T-cell (primary cell): ENCODE measurements at regions not wholly inside any gene's neighbourhood (a gene's known extent, or its start where the extent isn't known, plus 50 kb on each side); places are given as distances from the start of the nearest gene placed in this dataset.
"Not testable (repeated sequence)": the region's sequence is repeated elsewhere in the genome, so short reads cannot be mapped to it uniquely, and the experiment has no call there.

Experiments
- ATAC-seq, 4 experiments: fragments of 200-7000 bp in 3 of 4; fragments of 150-1000 bp in 1 of 4; cut with Tn5 transposase; replicated peaks in 1 of 4; 1 replicate in 3 of 4; 2 replicates in 1 of 4; pipeline ENCODE4 v1.10.0; 2021; ENCODE audit warnings: moderate library complexity in 3 of 4, mild to moderate bottlenecking in 2 of 4, moderate number of reproducible peaks in 1 of 4
- CTCF ChIA-PET, 2 donors: fragments of 300-600 bp; sonication (Branson Sonifier 250); formaldehyde crosslinking; loops; one replicate each; lab custom pipeline; 2022; ENCODE audit warnings: antibody characterized with exemption in 2 of 2; lab: Charles Lee
- POLR2A ChIA-PET, 2 donors: fragments of 300-600 bp; sonication (Branson Sonifier 250); formaldehyde crosslinking; loops; one replicate each; lab custom pipeline; 2022; ENCODE audit warnings: antibody characterized with exemption in 2 of 2; lab: Charles Lee
- DNase-seq, 35 experiments: peaks; one replicate each; pipeline versions ENCODE4 v3.0.0 to v3.0.0-alpha.2; 2013 to 2023
- H3K27ac ChIP-seq: one replicate; pipeline ENCODE4 v1.5.1; 2013; ENCODE audit warnings: low read length
- H3K27me3 ChIP-seq, 2 experiments: replicated peaks in 1 of 2; 1 replicate in 1 of 2; 2 replicates in 1 of 2; pipeline versions ENCODE4 v1.6.1 to v1.7.0; 2013; ENCODE audit warnings: low read length in 1 of 2, mixed read lengths in 1 of 2; ENCODE audit not compliant: control insufficient read depth in 2 of 2, insufficient read depth in 2 of 2; ENCODE audit errors: extremely low read depth in 1 of 2
- H3K36me3 ChIP-seq, 2 donors: 1 replicate in 1 of 2; 2 replicates in 1 of 2; pipeline versions ENCODE4 v1.6.1 to v1.7.0; 2013; ENCODE audit warnings: low read length in 1 of 2; ENCODE audit not compliant: control insufficient read depth in 2 of 2, insufficient read depth in 1 of 2; ENCODE audit errors: extremely low read depth in 1 of 2
- H3K4me1 ChIP-seq, 2 experiments: 1 replicate in 1 of 2; 2 replicates in 1 of 2; pipeline versions ENCODE4 v1.6.1 to v1.7.0; 2013; ENCODE audit warnings: low read length in 2 of 2, mixed read lengths in 1 of 2; ENCODE audit not compliant: insufficient read depth in 2 of 2, control insufficient read depth in 1 of 2; ENCODE audit errors: extremely low read depth in 1 of 2
- H3K4me3 ChIP-seq, 2 donors: 1 replicate in 1 of 2; 2 replicates in 1 of 2; pipeline versions ENCODE4 v1.5.1 to v1.7.0; 2013; ENCODE audit warnings: mild to moderate bottlenecking in 2 of 2, low read length in 1 of 2, moderate library complexity in 1 of 2; ENCODE audit not compliant: control insufficient read depth in 1 of 2; ENCODE audit errors: extremely low read depth in 1 of 2
- H3K9me3 ChIP-seq: 2 replicates; pipeline ENCODE4 v1.7.0; 2013
- H3K27ac Mint-ChIP-seq, 2 donors: one replicate each; pipeline ENCODE4 v1.8.0; 2020 to 2021; ENCODE audit warnings: mild to moderate bottlenecking in 2 of 2, mixed read lengths in 2 of 2
- H3K27me3 Mint-ChIP-seq, 2 donors: one replicate each; pipeline ENCODE4 v1.8.0; 2021 to 2022; ENCODE audit warnings: mixed read lengths in 2 of 2
- H3K36me3 Mint-ChIP-seq: one replicate; pipeline ENCODE4 v1.8.0; 2021; ENCODE audit warnings: mixed read lengths
- H3K4me1 Mint-ChIP-seq, 3 donors: one replicate each; pipeline ENCODE4 v1.8.0; 2020 to 2022; ENCODE audit warnings: mixed read lengths in 3 of 3, mild to moderate bottlenecking in 1 of 3
- H3K4me3 Mint-ChIP-seq, 3 donors: one replicate each; pipeline ENCODE4 v1.8.0; 2020 to 2022; ENCODE audit warnings: mild to moderate bottlenecking in 3 of 3, mixed read lengths in 3 of 3, moderate library complexity in 3 of 3
- H3K9me3 Mint-ChIP-seq, 3 donors: one replicate each; pipeline ENCODE4 v1.8.0; 2020 to 2022; ENCODE audit warnings: mixed read lengths in 3 of 3
- WGBS: methylation state at CpG from one replicate; pipeline ENCODE4 v1.1.5; 2013; ENCODE audit warnings: missing lambda C conversion rate; ENCODE audit not compliant: insufficient coverage; 5-methylcytosine and 5-hydroxymethylcytosine counted together

- H3K4me1 Mint-ChIP-seq, POLR2A ChIA-PET, H3K4me3 ChIP-seq, H3K36me3 ChIP-seq, DNase-seq, H3K4me3 Mint-ChIP-seq, H3K36me3 Mint-ChIP-seq, H3K27ac Mint-ChIP-seq, H3K9me3 ChIP-seq, H3K27ac ChIP-seq, H3K27me3 Mint-ChIP-seq, H3K9me3 Mint-ChIP-seq, ATAC-seq, H3K27me3 ChIP-seq, H3K4me1 ChIP-seq, CTCF ChIA-PET: not testable (repeated sequence)
- WGBS = 60% methylated on average over 1 of the region's 1 CpG
Observed at GRCh38 chr2:59157908-59158307, 916.8 kb upstream of the FANCL start.

DNA sequence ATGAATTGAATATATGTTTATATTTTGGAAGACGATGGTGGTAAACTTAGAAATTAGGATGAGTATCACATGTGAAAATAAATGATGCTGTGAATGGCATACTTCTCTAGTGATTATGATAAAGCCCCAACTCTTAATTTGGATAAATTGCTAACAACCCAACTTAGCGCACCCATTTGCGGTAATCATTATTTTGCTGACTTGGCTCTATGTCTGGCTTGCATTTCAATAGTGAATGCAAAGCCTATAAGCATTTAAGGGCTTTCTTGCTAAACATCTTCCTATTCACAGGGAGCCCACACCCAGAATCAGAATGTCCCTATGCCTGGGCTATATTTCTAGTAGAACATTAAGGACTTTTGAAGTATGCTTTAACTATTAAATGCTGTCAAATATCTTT lies 910.7 kb upstream of the FANCL start:
- WGBS = no CpG with 5 or more reads among the region's 3 CpGs
- H3K27ac Mint-ChIP-seq = no peak overlapping the region
- Histone ChIP-seq H3K27ac (no peak overlapping the region), H3K4me3 (no peak overlapping the region), H3K4me1 (peaks cover 0 to 2% of the 10 kb centered on the region in 2 experiments), H3K36me3 (no peaks in the 10 kb centered on the region), H3K9me3 (no peaks in the 10 kb centered on the region), H3K27me3 (no peaks in the 10 kb centered on the region)
- no peak overlapping the region for H3K4me3 Mint-ChIP-seq
- no peaks in the 10 kb centered on the region for H3K36me3 Mint-ChIP-seq
- DNase-seq = no peak
- CTCF ChIA-PET = interaction anchor here in 1 of 2 donors (0.7 kb wide), 1 partner anchor 126 kb away, joined by 4 read pairs; no protein-coding TSS in a partner anchor
- POLR2A ChIA-PET = no interaction called here
- no peak for ATAC-seq
- H3K9me3 Mint-ChIP-seq = peaks cover 0 to 8% (median 4%) of the 10 kb centered on the region in 3 donors
- no peaks in the 10 kb centered on the region for H3K4me1 Mint-ChIP-seq
- H3K27me3 Mint-ChIP-seq = peaks cover 3 to 4% of the 10 kb centered on the region in 2 donors

DNA sequence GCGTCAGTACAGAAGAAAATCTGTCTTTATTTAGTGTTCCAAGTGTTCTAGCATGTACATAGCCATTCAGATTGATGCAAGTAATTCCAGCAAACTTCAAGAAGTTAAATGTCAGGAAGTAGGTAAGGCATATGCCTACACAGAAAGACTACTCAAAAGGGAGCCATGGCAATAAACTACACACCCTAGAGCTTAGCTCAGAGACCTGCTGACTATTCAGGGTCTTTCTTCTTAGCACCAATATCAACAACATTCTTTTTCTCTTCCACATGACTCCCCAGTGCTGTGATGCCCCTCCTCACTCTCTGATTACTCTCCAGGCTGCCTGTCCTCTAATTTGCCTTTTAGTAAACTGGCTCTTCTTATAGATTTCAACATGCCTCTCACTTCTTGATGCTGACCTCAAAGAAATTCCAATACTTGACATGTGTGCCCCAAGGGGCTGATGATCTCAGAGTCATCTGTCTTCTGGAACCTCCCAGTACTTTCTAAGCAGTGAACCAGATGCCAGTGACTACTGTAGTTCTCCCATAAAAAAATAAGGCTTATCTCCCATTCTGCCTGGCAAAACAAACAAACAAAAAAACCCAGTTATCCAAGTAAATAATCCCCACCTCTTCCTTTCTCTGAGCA lies 909.2 kb upstream of the FANCL start:
- H3K4me3 Mint-ChIP-seq = no peak overlapping the region
- Histone ChIP-seq H3K4me1 (peaks cover 0 to 2% of the 10 kb centered on the region in 2 experiments), H3K27me3 (no peaks in the 10 kb centered on the region), H3K36me3 (no peaks in the 10 kb centered on the region), H3K27ac (no peak overlapping the region), H3K4me3 (no peak overlapping the region), H3K9me3 (no peaks in the 10 kb centered on the region)
- no peak overlapping the region for H3K27ac Mint-ChIP-seq
- H3K36me3 Mint-ChIP-seq = no peaks in the 10 kb centered on the region
- peaks cover 0 to 3% of the 10 kb centered on the region in 2 donors for H3K27me3 Mint-ChIP-seq
- ATAC-seq (no peak), DNase-seq (no peak)
- H3K9me3 Mint-ChIP-seq = peaks cover 0 to 8% (median 4%) of the 10 kb centered on the region in 3 donors
- ChIA-PET POLR2A (no interaction called here), CTCF (no interaction called here)
- WGBS = no CpG with 5 or more reads among the region's 1 CpG
- H3K4me1 Mint-ChIP-seq = no peaks in the 10 kb centered on the region

GRCh38 chr2:59149271-59149670 lies 908.1 kb upstream of the FANCL start:
- ChIA-PET POLR2A (no interaction called here), CTCF (no interaction called here)
- Histone ChIP-seq H3K36me3 (no peaks in the 10 kb centered on the region), H3K9me3 (no peaks in the 10 kb centered on the region), H3K4me1 (peaks cover 0 to 2% of the 10 kb centered on the region in 2 experiments), H3K27me3 (no peaks in the 10 kb centered on the region), H3K4me3 (no peak overlapping the region), H3K27ac (no peak overlapping the region)
- DNase-seq (no peak), ATAC-seq (no peak)
- Mint-ChIP-seq H3K36me3 (no peaks in the 10 kb centered on the region), H3K4me3 (no peak overlapping the region), H3K9me3 (peaks cover 0 to 8% (median 4%) of the 10 kb centered on the region in 3 donors), H3K27ac (no peak overlapping the region), H3K4me1 (no peaks in the 10 kb centered on the region), H3K27me3 (peaks cover 0 to 3% of the 10 kb centered on the region in 2 donors)

DNA sequence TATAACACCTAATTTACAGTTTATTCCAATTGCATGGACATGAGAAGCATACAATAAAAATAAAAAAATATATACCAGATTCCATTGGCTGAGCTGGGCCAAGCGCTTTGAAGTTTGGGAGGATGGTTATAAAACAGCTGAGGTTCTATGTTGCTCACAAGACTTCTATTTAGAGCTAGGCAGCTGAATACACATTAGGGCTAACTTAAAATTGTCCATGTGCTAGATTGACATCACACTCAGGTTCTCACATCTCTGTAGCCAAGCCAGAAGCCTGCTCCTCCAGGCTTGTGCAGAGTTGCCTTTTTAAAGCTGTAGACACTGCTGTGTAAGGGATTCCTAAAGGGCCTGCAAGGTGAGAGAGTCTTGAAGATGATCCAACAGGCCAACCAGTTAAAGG lies 871.1 kb upstream of the FANCL start:
- Mint-ChIP-seq H3K27me3 (no peaks in the 10 kb centered on the region), H3K36me3 (no peaks in the 10 kb centered on the region), H3K27ac (no peak overlapping the region), H3K9me3 (peaks cover 0 to 3% (median 3%) of the 10 kb centered on the region in 3 donors), H3K4me1 (no peaks in the 10 kb centered on the region), H3K4me3 (no peak overlapping the region)
- POLR2A ChIA-PET = no interaction called here
- Histone ChIP-seq H3K9me3 (no peaks in the 10 kb centered on the region), H3K27ac (no peak overlapping the region), H3K4me1 (no peaks in the 10 kb centered on the region), H3K4me3 (no peak overlapping the region), H3K27me3 (peaks cover 0 to 2% of the 10 kb centered on the region in 2 experiments), H3K36me3 (no peaks in the 10 kb centered on the region)
- no peak for ATAC-seq
- CTCF ChIA-PET = no interaction called here
- WGBS = no CpG with 5 or more reads among the region's 1 CpG
- DNase-seq = no peak

- Mint-ChIP-seq H3K27me3 (peaks cover 0 to 3% of the 10 kb centered on the region in 2 donors), H3K9me3 (peaks cover 15 to 22% (median 15%) of the 10 kb centered on the region in 3 donors), H3K36me3 (no peaks in the 10 kb centered on the region), H3K4me3 (no peak overlapping the region), H3K4me1 (no peaks in the 10 kb centered on the region), H3K27ac (no peak overlapping the region)
- ChIA-PET POLR2A (no interaction called here), CTCF (interaction anchor here in 1 of 2 donors (0.6 kb wide), 1 partner anchor 1337 kb away, joined by 4 read pairs; no protein-coding TSS in a partner anchor)
- no peak overlapping the region for H3K27ac ChIP-seq
- no peaks in the 10 kb centered on the region for H3K9me3 ChIP-seq
- no peaks in the 10 kb centered on the region for H3K4me1 ChIP-seq
- WGBS = no CpG with 5 or more reads among the region's 2 CpGs
- H3K27me3 ChIP-seq = no peaks in the 10 kb centered on the region
- DNase-seq (no peak), ATAC-seq (no peak)
- H3K36me3 ChIP-seq = no peaks in the 10 kb centered on the region
- H3K4me3 ChIP-seq = no peak overlapping the region
Observed at GRCh38 chr2:59096973-59097372, 855.8 kb upstream of the FANCL start.
